IMR-90 (cell line): ENCODE measurements at regions not wholly inside any gene's neighbourhood (a gene's known extent, or its start where the extent isn't known, plus 50 kb on each side); places are given as distances from the start of the nearest gene placed in this dataset.

ENCODE experiments used
- ATAC-seq: fragments of 200-7000 bp; cut with Tn5 transposase; 2 replicates; pipeline ENCODE4 v1.9.1; 2020; ENCODE audit warnings: low read depth, mild to moderate bottlenecking, moderate library complexity
- BruUV-seq: library from RNA; stranded (reverse); fragments of 400-500 nt; replicated peaks from 2 replicates; lab custom pipeline; 2021; lab: Mats Ljungman, UMichigan
- CTCF ChIA-PET: fragments of 300-600 bp; formaldehyde crosslinking; extraction: SDS; loops from one replicate; lab custom pipeline; 2021; ENCODE audit warnings: antibody characterized with exemption; lab: Yijun Ruan, JAX
- POLR2A ChIA-PET: fragments of 300-600 bp; sonication (Branson Sonifier 250); formaldehyde crosslinking; loops from one replicate; lab custom pipeline; 2022; ENCODE audit warnings: antibody characterized with exemption; ENCODE audit not compliant: unreplicated experiment; lab: Charles Lee
- DNase-seq: peaks from one replicate; pipeline ENCODE4 v3.0.0; 2013
- H2AFZ ChIP-seq: replicated peaks from 2 replicates; pipeline ENCODE3; 2013; ENCODE audit warnings: low read length, mild to moderate bottlenecking; ENCODE audit not compliant: poor library complexity
- H2AK5ac ChIP-seq: 2 replicates; pipeline ENCODE4 v1.6.1; 2013; ENCODE audit warnings: low read depth, low read length, inconsistent platforms
- H2AK9ac ChIP-seq: replicated peaks from 2 replicates; pipeline ENCODE3; 2013; ENCODE audit warnings: mild to moderate bottlenecking, low read depth, low read length, moderate library complexity; ENCODE audit not compliant: poor library complexity
- H2BK120ac ChIP-seq: 2 replicates; pipeline ENCODE4 v1.6.1; 2013; ENCODE audit warnings: low read depth, low read length, inconsistent platforms
- H2BK15ac ChIP-seq: 3 replicates; pipeline ENCODE4 v1.6.1; 2013; ENCODE audit warnings: low read depth, low read length, inconsistent platforms
- H2BK20ac ChIP-seq: 2 replicates; pipeline ENCODE4 v1.6.1; 2013; ENCODE audit warnings: low read depth, mild to moderate bottlenecking, inconsistent platforms, low read length, moderate library complexity
- H2BK5ac ChIP-seq: 2 replicates; pipeline ENCODE4 v1.6.1; 2013; ENCODE audit warnings: mild to moderate bottlenecking, low read depth, low read length, inconsistent platforms; ENCODE audit not compliant: poor library complexity, severe bottlenecking
- H3K14ac ChIP-seq: replicated peaks from 2 replicates; pipeline ENCODE4 v1.6.1; 2013; ENCODE audit warnings: low read depth, low read length, inconsistent platforms
- H3K18ac ChIP-seq: 2 replicates; pipeline ENCODE4 v1.6.1; 2013; ENCODE audit warnings: low read depth, low read length, control low read depth
- H3K23ac ChIP-seq: 2 replicates; pipeline ENCODE4 v1.6.1; 2013; ENCODE audit warnings: low read depth, low read length, inconsistent platforms
- H3K27ac ChIP-seq: 2 replicates; pipeline ENCODE4 v1.5.1; 2013; ENCODE audit warnings: mild to moderate bottlenecking, control low read depth, low read length; ENCODE audit not compliant: insufficient read depth
- H3K27me3 ChIP-seq: 2 replicates; pipeline ENCODE4 v1.6.1; 2013; ENCODE audit warnings: low read length; ENCODE audit not compliant: control insufficient read depth, insufficient read depth
- H3K36me3 ChIP-seq: 2 replicates; pipeline ENCODE4 v1.6.1; 2013; ENCODE audit warnings: low read length, mixed read lengths; ENCODE audit not compliant: control insufficient read depth, insufficient read depth
- H3K4ac ChIP-seq: 2 replicates; pipeline ENCODE4 v1.6.1; 2013; ENCODE audit warnings: low read depth, low read length, inconsistent platforms
- H3K4me1 ChIP-seq: 2 replicates; pipeline ENCODE4 v1.6.1; 2013; ENCODE audit warnings: low read length, mixed read lengths; ENCODE audit not compliant: control insufficient read depth, insufficient read depth
- H3K4me2 ChIP-seq: 2 replicates; pipeline ENCODE4 v1.6.1; 2013; ENCODE audit warnings: low read depth, mild to moderate bottlenecking, control low read depth, low read length, moderate library complexity
- H3K4me3 ChIP-seq: 2 replicates; pipeline ENCODE4 v1.5.1; 2013; ENCODE audit warnings: low read depth, mild to moderate bottlenecking, control low read depth, low read length, moderate library complexity; ENCODE audit not compliant: insufficient read depth
- H3K56ac ChIP-seq: 2 replicates; pipeline ENCODE4 v1.6.1; 2013; ENCODE audit warnings: low read length, inconsistent platforms; ENCODE audit not compliant: insufficient read depth; ENCODE audit errors: extremely low read depth
- H3K79me1 ChIP-seq, 2 experiments: 2 replicates each; pipeline ENCODE4 v1.6.1; 2013; ENCODE audit warnings: low read length in 2 of 2, inconsistent platforms in 1 of 2, low read depth in 1 of 2
- H3K9ac ChIP-seq: 2 replicates; pipeline ENCODE4 v1.6.1; 2013; ENCODE audit warnings: low read depth, low read length, control low read depth
- H3K9me1 ChIP-seq: 2 replicates; pipeline ENCODE4 v1.6.1; 2013; ENCODE audit warnings: low read length, inconsistent platforms; ENCODE audit not compliant: insufficient read depth
- H3K9me3 ChIP-seq: 2 replicates; pipeline ENCODE4 v1.6.1; 2013; ENCODE audit warnings: low read length; ENCODE audit not compliant: control insufficient read depth, insufficient read depth
- H4K20me1 ChIP-seq: 2 replicates; pipeline ENCODE4 v1.6.1; 2013; ENCODE audit warnings: low read length, inconsistent platforms; ENCODE audit not compliant: insufficient read depth
- H4K5ac ChIP-seq: 2 replicates; pipeline ENCODE4 v1.6.1; 2013; ENCODE audit warnings: mild to moderate bottlenecking, low read depth, low read length, control low read depth
- H4K8ac ChIP-seq, 2 experiments: 2 replicates each; pipeline ENCODE4 v1.6.1; 2013; ENCODE audit warnings: low read depth in 2 of 2, low read length in 2 of 2, control low read depth in 1 of 2, inconsistent platforms in 1 of 2
- H4K91ac ChIP-seq: 2 replicates; pipeline ENCODE4 v1.6.1; 2013; ENCODE audit warnings: low read depth, low read length, inconsistent platforms; ENCODE audit not compliant: insufficient read depth
- BHLHE40 ChIP-seq: fragments of 150-350 bp; IDR thresholded peaks from 2 replicates; pipeline ENCODE4 v1.6.1; 2016; ENCODE audit warnings: mild to moderate bottlenecking, low read depth, low read length
- CEBPB ChIP-seq: IDR thresholded peaks from 2 replicates; pipeline ENCODE4 v1.6.1; 2012; ENCODE audit warnings: low read depth, low read length, improper control_type of control experiment
- CHD1 ChIP-seq: IDR thresholded peaks from 2 replicates; pipeline ENCODE4 v1.6.1; 2012; ENCODE audit warnings: low read depth, low read length, improper control_type of control experiment
- MAZ ChIP-seq: IDR thresholded peaks from 2 replicates; pipeline ENCODE4 v1.6.1; 2012; ENCODE audit warnings: low read depth, mild to moderate bottlenecking, low read length, improper control_type of control experiment, moderate library complexity, borderline replicate concordance
- MXI1 ChIP-seq: IDR thresholded peaks from 2 replicates; pipeline ENCODE4 v1.6.1; 2012; ENCODE audit warnings: low read depth, mild to moderate bottlenecking, low read length, moderate library complexity, borderline replicate concordance
- POLR2A ChIP-seq: IDR thresholded peaks from 2 replicates; pipeline ENCODE4 v1.6.1; 2012; ENCODE audit warnings: mild to moderate bottlenecking, low read depth, low read length
- RAD21 ChIP-seq: IDR thresholded peaks from 2 replicates; pipeline ENCODE4 v1.6.1; 2012; ENCODE audit warnings: low read length, improper control_type of control experiment
- RFX5 ChIP-seq: IDR thresholded peaks from 2 replicates; pipeline ENCODE4 v1.8.0; 2012; ENCODE audit warnings: low read depth, mild to moderate bottlenecking, low read length, moderate library complexity
- SMC3 ChIP-seq: fragments of 150-350 bp; IDR thresholded peaks from 2 replicates; pipeline ENCODE4 v1.6.1; 2016; ENCODE audit warnings: low read depth, mild to moderate bottlenecking, antibody characterized with exemption, low read length, moderate library complexity
- USF2 ChIP-seq: fragments of 150-350 bp; IDR thresholded peaks from 2 replicates; pipeline ENCODE4 v1.6.1; 2017; ENCODE audit warnings: mild to moderate bottlenecking, antibody characterized with exemption, low read length, low read depth
- WGBS, 2 experiments: methylation state at CpG; one replicate each; pipeline versions ENCODE4 v1.1.5 to v1.1.7; 2013; ENCODE audit warnings: missing lambda C conversion rate in 2 of 2; ENCODE audit not compliant: insufficient read length in 1 of 2; ENCODE audit errors: extremely low coverage in 2 of 2; 5-methylcytosine and 5-hydroxymethylcytosine counted together
- dilution Hi-C: fragments of 300-500 bp; cut with HindIII; formaldehyde crosslinking; loops from one replicate; pipeline ENCODE4 v1.14.3; 2018; ENCODE audit warnings: low sequenced_read_pairs; ENCODE audit not compliant: unreplicated experiment
- in situ Hi-C: fragments of 300-500 bp; cut with MboI; formaldehyde crosslinking; loops from 3 replicates; pipeline ENCODE4 v1.14.3; 2019; ENCODE audit warnings: low sequenced_read_pairs, inconsistent platforms, mixed read lengths
- intact Hi-C: fragments of 100-400 bp; cut with micrococcal nuclease; formaldehyde crosslinking; loops from 2 replicates; pipeline ENCODE4 v1.10.0; 2022

GRCh38 chr1:106121728-106122127 lies 934.7 kb upstream of the PRMT6 start:
- Histone ChIP-seq H2BK15ac (no peak overlapping the region), H3K27ac (no peak overlapping the region), H3K4me1 (no peaks in the 10 kb centered on the region), H3K14ac (no peak overlapping the region), H3K36me3 (no peaks in the 10 kb centered on the region), H3K4ac (no peak overlapping the region), H2BK5ac (no peak overlapping the region), H3K18ac (no peak overlapping the region), H3K4me2 (no peak overlapping the region), H2AFZ (no peak overlapping the region), H2AK5ac (no peak overlapping the region), H4K5ac (no peak overlapping the region), H4K8ac (no peak overlapping the region), H3K56ac (no peak overlapping the region), H3K23ac (no peak overlapping the region), H4K91ac (no peak overlapping the region), H3K9me1 (no peaks in the 10 kb centered on the region), H3K27me3 (no peaks in the 10 kb centered on the region), H4K20me1 (no peaks in the 10 kb centered on the region), H3K9me3 (peaks cover 17% of the 10 kb centered on the region; the same call in 1 of the 2 replicates), H2BK20ac (no peak overlapping the region), H2AK9ac (no peak overlapping the region), H3K9ac (no peak overlapping the region), H3K4me3 (no peak overlapping the region), H3K79me1 (no peaks in the 10 kb centered on the region), H2BK120ac (no peak overlapping the region)
- no CpG with 5 or more reads among the region's 6 CpGs for WGBS, 2 experiments
- no TSS peak for BruUV-seq
- ChIA-PET CTCF (no interaction called here), POLR2A (no interaction called here)
- intact Hi-C loops = no loop called here
- no peak for TF ChIP-seq SMC3
- no peak for TF ChIP-seq POLR2A
- no peak for TF ChIP-seq MAZ
- no peak for TF ChIP-seq CEBPB
- TF ChIP-seq USF2 = no peak
- TF ChIP-seq BHLHE40 = no peak
- TF ChIP-seq CHD1 = no peak
- no peak for TF ChIP-seq RFX5
- TF ChIP-seq RAD21 = no peak
- no peak for TF ChIP-seq MXI1
- no peak for ATAC-seq
- dilution Hi-C loops = no loop called here
- in situ Hi-C loops = no loop called here
- DNase-seq = no peak
